Parathyroid adenoma (tissue), 2 donors: ENCODE measurements at regions not wholly inside any gene's neighbourhood (a gene's known extent, or its start where the extent isn't known, plus 50 kb on each side); places are given as distances from the start of the nearest gene placed in this dataset.
A peak's percentile ranks its signal among the peaks of the same experiment; 100 is the strongest.

Experiments used
- H2AFZ ChIP-seq: fragments of 300-600 bp; sonication (generic); one replicate; pipeline ENCODE4 v1.7.0; 2017; ENCODE audit warnings: antibody characterized with exemption, mild to moderate bottlenecking
- H3K27ac ChIP-seq: fragments of 300-600 bp; sonication (generic); one replicate; pipeline ENCODE4 v1.7.0; 2017
- H3K27me3 ChIP-seq: fragments of 300-600 bp; sonication (generic); one replicate; pipeline ENCODE4 v1.7.0; 2017; ENCODE audit warnings: low read length; ENCODE audit not compliant: control insufficient read depth, insufficient read depth
- H3K36me3 ChIP-seq: fragments of 300-600 bp; sonication (generic); one replicate; pipeline ENCODE4 v1.7.0; 2017; ENCODE audit warnings: low read length; ENCODE audit not compliant: control insufficient read depth, insufficient read depth
- H3K4me1 ChIP-seq: fragments of 300-600 bp; sonication (generic); one replicate; pipeline ENCODE4 v1.7.0; 2017; ENCODE audit warnings: control low read depth
- H3K4me2 ChIP-seq: fragments of 300-600 bp; sonication (generic); one replicate; pipeline ENCODE4 v1.7.0; 2017; ENCODE audit warnings: low read length
- H3K4me3 ChIP-seq: fragments of 300-600 bp; sonication (generic); one replicate; pipeline ENCODE4 v1.7.0; 2017; ENCODE audit warnings: low read depth, low read length
- H3K79me2 ChIP-seq: fragments of 300-600 bp; sonication (generic); one replicate; pipeline ENCODE4 v1.7.0; 2017; ENCODE audit warnings: control low read depth
- H3K9ac ChIP-seq: fragments of 300-600 bp; sonication (generic); one replicate; pipeline ENCODE4 v1.7.0; 2017; ENCODE audit warnings: mild to moderate bottlenecking
- H3K9me3 ChIP-seq: fragments of 300-600 bp; sonication (generic); one replicate; pipeline ENCODE4 v1.7.0; 2017; ENCODE audit warnings: low read length; ENCODE audit not compliant: control insufficient read depth
- TF ChIP-seq, protein P1 (sequence below): fragments of 300-600 bp; sonication (generic); IDR thresholded peaks from one replicate; pipeline ENCODE4 v1.7.0; 2017; ENCODE audit warnings: antibody characterized with exemption, mild to moderate bottlenecking
- donor health status: primary hyperparathyroidism.

DNA sequence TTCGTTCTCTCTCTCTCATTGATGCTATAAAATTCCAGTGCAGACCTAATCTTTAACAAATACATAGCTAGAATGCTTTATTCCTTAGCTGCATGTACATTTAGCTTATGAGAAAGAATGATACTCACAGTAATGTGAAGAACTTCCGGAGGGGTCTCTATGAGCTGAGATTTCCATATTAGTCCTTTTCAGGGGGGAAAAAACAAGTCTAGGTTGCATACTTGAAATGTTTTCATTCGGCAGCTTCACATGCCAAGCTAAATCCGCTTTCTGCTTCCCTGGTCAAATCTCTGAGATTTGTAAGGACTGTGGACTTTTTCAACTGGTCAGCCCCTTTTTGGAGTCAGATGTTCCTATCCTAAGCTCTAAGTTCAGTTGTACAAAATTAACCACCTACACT lies 111.5 kb upstream of the COL8A1 start:
- H3K9ac ChIP-seq: no peak overlapping the region
- H3K36me3 ChIP-seq: no peaks in the 10 kb centered on the region
- TF ChIP-seq, protein P1, sequence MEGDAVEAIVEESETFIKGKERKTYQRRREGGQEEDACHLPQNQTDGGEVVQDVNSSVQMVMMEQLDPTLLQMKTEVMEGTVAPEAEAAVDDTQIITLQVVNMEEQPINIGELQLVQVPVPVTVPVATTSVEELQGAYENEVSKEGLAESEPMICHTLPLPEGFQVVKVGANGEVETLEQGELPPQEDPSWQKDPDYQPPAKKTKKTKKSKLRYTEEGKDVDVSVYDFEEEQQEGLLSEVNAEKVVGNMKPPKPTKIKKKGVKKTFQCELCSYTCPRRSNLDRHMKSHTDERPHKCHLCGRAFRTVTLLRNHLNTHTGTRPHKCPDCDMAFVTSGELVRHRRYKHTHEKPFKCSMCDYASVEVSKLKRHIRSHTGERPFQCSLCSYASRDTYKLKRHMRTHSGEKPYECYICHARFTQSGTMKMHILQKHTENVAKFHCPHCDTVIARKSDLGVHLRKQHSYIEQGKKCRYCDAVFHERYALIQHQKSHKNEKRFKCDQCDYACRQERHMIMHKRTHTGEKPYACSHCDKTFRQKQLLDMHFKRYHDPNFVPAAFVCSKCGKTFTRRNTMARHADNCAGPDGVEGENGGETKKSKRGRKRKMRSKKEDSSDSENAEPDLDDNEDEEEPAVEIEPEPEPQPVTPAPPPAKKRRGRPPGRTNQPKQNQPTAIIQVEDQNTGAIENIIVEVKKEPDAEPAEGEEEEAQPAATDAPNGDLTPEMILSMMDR: no peak
- H3K27ac ChIP-seq: no peak overlapping the region
- no peaks in the 10 kb centered on the region for H3K27me3 ChIP-seq
- no peak overlapping the region for H3K4me2 ChIP-seq
- H2AFZ ChIP-seq: peak overlapping the region; percentile 19
- H3K4me3 ChIP-seq: no peak overlapping the region
- no peaks in the 10 kb centered on the region for H3K4me1 ChIP-seq
- no peaks in the 10 kb centered on the region for H3K79me2 ChIP-seq
- no peaks in the 10 kb centered on the region for H3K9me3 ChIP-seq

DNA sequence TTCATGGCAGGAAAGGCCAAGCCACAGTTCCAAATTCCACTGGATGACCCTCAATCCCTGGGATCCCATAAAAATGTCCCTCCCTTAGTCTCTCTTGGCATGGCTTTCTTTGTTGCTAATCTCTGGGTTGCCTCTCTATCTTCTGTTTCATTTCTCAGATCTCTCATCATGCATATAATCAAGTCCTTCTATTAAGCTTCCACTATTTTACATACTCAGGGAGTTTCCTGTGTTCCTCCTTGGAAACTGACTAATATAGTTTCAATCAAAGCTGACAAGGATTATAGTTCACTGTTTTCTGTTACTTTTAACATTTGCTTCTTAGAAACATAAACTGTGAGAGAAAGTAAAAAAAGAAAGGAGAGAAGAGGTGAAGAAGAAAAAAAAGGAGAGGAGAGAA lies 113.8 kb upstream of the COL8A1 start:
- H3K79me2 ChIP-seq: no peaks in the 10 kb centered on the region
- no peaks in the 10 kb centered on the region for H3K27me3 ChIP-seq
- no peaks in the 10 kb centered on the region for H3K36me3 ChIP-seq
- no peak overlapping the region for H3K4me3 ChIP-seq
- H3K4me2 ChIP-seq: no peak overlapping the region
- TF ChIP-seq, protein P1: no peak
- H3K9ac ChIP-seq: no peak overlapping the region
- H2AFZ ChIP-seq: no peak overlapping the region
- no peaks in the 10 kb centered on the region for H3K9me3 ChIP-seq
- H3K27ac ChIP-seq: no peak overlapping the region
- H3K4me1 ChIP-seq: no peaks in the 10 kb centered on the region

DNA sequence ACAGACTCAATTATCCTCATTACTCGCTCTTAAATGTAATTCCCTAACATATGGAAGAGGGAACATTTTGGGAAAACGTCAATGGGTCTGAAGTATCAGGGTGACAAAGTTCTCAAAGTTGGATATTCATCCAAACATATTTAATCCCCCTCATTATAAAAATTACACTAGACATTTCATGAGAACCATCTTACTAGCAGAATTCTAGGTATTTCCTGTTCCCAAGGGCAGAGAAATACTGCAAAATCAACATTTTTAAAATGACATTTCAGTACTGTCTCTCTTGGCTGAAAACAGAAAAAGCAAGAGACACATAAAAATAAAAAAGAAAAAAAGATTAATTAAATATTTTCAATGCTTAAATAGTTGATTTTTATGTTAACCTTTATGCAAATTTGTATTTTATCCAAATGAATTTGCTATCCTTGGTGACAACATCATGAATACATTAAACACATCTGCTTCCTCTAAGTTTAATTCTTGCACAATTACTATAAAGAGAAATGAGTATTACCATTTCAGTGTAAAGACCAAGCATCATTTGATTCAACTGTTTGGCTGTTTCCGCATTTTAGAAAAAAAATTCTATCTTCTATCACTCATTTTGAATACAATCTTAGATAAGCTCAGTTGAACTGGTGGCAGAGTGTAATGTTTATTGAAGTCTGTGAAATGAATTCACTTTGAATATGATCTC lies 114.8 kb upstream of the COL8A1 start:
- Histone ChIP-seq H3K27me3 (no peaks in the 10 kb centered on the region), H3K9ac (no peak overlapping the region), H3K9me3 (no peaks in the 10 kb centered on the region), H3K4me2 (no peak overlapping the region), H3K79me2 (no peaks in the 10 kb centered on the region), H2AFZ (no peak overlapping the region), H3K36me3 (no peaks in the 10 kb centered on the region), H3K4me1 (no peaks in the 10 kb centered on the region), H3K27ac (no peak overlapping the region), H3K4me3 (no peak overlapping the region)
- TF ChIP-seq, protein P1: no peak

DNA sequence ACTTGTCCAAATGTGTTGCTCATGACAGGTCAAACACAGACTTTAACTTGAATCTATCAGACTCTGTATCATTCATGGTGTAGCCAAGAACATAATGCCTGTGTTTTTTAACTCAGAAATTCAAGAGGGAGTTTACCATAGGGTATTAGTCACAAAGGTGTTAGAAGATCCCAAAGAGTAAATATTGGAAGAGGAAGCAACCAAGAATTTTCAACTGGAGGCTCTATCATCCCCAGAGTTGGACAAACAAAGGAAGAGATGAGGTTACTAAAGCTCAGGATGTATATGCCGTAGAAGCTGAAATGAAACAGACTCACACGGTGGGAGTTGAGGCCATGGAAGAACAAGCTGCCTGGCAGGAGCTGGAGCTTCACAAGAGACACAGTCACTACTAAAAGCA lies 116.2 kb upstream of the COL8A1 start:
- Histone ChIP-seq H3K9ac (no peak overlapping the region), H2AFZ (no peak overlapping the region), H3K4me1 (no peaks in the 10 kb centered on the region), H3K4me2 (no peak overlapping the region), H3K36me3 (no peaks in the 10 kb centered on the region), H3K4me3 (no peak overlapping the region), H3K9me3 (no peaks in the 10 kb centered on the region), H3K27ac (no peak overlapping the region), H3K79me2 (no peaks in the 10 kb centered on the region), H3K27me3 (no peaks in the 10 kb centered on the region)
- TF ChIP-seq, protein P1: no peak

DNA sequence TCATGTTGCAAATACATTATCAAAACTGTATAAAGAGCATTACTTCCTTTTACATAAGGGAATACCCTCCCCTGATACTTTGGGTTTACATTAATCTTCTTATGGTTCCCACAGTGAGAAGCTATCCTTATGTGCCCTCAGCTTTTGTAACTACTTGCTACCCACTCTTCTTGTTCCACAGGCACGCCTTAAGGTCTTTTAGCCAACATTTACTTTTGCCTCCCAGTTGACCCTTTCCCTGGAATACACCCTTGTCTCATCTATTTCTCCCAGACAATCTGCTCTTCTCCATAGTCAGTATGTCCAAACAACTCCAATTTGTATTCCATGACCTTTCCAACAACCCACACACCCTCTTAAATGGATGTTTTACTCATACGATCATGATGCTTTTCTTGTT lies 116.8 kb upstream of the COL8A1 start:
- no peaks in the 10 kb centered on the region for H3K9me3 ChIP-seq
- no peak overlapping the region for H3K27ac ChIP-seq
- H3K9ac ChIP-seq: no peak overlapping the region
- H3K27me3 ChIP-seq: no peaks in the 10 kb centered on the region
- no peaks in the 10 kb centered on the region for H3K36me3 ChIP-seq
- H3K4me1 ChIP-seq: no peaks in the 10 kb centered on the region
- TF ChIP-seq, protein P1: no peak
- H3K79me2 ChIP-seq: no peaks in the 10 kb centered on the region
- H3K4me2 ChIP-seq: no peak overlapping the region
- H3K4me3 ChIP-seq: no peak overlapping the region
- no peak overlapping the region for H2AFZ ChIP-seq
